Cardiac fibroblast (primary cell): ENCODE measurements at regions not wholly inside any gene's neighbourhood (a gene's known extent, or its start where the extent isn't known, plus 50 kb on each side); places are given as distances from the start of the nearest gene placed in this dataset.

Experiments
- DNase-seq, 2 donors: peaks; one replicate each; pipeline versions ENCODE4 v3.0.0 to v3.0.0-alpha.2; 2010; ENCODE audit warnings: low read depth in 2 of 2
- H3K4me3 ChIP-seq, 2 donors: replicated peaks in 1 of 2; 1 replicate in 1 of 2; 2 replicates in 1 of 2; pipeline ENCODE4 v1.5.1; 2011; ENCODE audit warnings: low read depth in 2 of 2, low read length in 2 of 2, mild to moderate bottlenecking in 2 of 2, moderate library complexity in 1 of 2
- CTCF ChIP-seq: IDR thresholded peaks from one replicate; pipeline ENCODE4 v1.5.1; 2011; ENCODE audit warnings: low read depth, mild to moderate bottlenecking, low read length, inconsistent platforms

DNA sequence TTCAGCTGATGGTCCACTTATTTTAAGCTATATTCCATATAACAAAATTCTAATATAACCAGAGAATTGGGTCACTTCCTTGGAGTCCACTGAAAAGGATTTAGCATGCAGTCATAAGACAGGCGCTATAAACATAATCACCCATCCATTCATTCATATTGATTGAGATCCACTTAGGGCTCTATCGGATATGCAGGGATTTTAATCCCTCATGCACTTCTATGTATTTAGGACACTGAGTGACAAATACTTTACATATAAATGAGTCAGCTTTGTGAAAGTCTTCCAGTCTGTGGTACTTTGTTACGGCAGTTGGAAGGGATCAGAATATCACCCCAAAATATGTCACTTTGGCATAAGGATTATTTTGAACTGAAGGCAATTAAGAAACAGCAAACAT, 127.3 kb upstream of the ZNF608 start:
- no peak for DNase-seq
- TF ChIP-seq CTCF = no peak
- no peak overlapping the region for H3K4me3 ChIP-seq

DNA sequence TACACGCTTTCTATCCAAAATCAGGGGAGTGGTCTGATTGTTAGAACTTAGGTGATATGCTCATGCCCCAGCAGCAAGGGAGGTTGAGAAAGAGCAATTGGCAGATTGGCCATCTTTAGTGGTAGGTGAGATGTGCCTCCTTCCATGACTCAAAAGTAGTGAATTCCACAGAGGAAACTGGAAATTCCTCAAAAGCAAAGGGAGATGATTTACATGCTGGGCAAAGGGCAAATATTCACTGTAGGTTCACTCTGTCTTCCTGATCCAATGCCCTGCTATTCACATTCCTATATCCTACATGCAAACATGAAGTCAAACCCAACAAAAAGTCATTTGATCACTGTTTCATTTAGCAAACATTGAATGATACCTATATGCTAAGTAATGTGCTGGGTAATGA, 130.1 kb upstream of the ZNF608 start:
- TF ChIP-seq CTCF = no peak

DNA sequence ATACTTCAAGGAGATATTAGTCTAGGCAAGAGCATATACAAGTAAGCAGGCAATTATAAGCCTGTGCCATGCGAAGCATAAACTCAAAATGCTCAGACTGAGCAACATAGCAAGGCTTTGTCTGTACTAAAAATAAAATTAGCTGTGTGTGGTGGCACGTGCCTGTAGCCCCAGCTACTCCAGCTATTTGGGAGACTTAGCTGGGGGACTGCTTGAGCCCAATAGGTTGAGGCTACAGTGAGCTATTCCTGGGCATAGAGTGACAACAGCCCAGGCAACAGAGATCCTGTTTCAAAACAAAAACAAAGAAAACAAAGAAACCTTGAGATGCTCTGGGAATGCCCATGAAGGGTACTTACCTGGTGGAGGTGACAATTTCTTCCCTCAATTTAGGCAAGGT, 130.5 kb upstream of the ZNF608 start:
- TF ChIP-seq CTCF = no peak
- DNase-seq = no peak
- no peak overlapping the region for H3K4me3 ChIP-seq

More for the DNA sequence above, 130.1 kb upstream of the ZNF608 start:
- no peak for DNase-seq
- no peak overlapping the region for H3K4me3 ChIP-seq

DNA sequence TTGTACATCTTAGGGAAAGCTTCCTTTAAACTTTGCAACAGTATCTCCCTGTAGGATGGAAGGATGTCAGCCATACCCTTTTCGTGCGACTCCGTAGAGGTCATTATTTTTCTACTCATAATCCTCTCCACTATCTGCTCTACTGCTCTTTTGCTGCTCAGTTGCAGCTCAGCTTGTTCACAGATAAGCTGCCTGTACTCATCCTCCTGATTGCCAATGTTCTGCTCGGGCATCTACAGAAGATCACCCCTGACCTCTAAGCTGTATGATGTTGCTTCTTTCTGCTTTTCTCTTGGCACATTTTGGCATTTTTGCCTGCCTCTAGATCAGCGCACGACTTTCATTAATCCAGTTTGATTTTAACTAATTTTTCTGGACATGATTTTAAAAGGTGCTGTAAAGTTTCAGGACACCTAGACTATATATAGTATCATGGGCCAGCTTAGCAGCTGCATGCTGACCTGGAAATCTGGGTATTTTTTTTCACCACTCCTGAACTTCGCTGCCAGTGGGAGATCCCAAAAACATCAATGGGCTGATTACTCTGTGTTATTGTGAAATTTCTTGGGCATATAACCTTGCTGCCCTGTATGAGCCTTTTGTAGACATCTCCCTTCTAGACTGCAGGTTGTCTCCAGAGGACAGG, 131.2 kb upstream of the ZNF608 start:
- no peak overlapping the region for H3K4me3 ChIP-seq
- DNase-seq = no peak
- no peak for TF ChIP-seq CTCF

DNA sequence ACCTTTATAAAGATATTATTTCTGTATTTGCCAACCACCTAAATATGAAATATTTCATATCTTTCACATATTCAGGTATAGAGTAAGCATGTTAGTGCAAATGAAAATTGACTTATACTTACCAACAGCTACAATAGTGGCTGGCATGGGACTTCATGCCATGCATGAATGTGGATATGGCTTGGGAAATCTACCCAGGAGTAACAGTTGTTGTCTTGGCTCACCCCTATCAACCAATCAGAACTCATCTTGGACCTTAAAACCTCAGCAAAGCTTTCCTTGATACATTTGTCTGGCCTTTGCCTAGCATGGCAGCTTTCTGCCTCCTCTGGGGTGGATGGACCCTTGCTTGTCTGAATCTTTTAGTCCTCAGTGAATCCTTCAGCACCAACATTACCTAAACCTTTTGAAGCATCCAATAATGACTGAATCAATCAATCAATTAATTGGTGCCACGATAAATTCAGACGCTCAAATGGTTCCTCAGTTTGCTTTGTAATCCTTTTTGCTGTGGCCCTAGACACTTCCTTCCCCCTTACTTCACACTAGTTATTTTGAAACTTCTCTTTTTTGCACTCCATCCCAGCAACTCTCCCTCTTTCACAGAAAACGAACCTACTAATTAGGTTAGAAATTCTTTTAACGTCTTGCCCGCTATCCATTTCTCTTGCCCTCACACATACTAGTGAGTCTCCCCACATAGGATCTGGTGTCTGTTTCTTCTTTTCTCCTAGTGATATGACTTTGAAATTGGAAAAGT, 132.3 kb upstream of the ZNF608 start:
- no peak for TF ChIP-seq CTCF

DNA sequence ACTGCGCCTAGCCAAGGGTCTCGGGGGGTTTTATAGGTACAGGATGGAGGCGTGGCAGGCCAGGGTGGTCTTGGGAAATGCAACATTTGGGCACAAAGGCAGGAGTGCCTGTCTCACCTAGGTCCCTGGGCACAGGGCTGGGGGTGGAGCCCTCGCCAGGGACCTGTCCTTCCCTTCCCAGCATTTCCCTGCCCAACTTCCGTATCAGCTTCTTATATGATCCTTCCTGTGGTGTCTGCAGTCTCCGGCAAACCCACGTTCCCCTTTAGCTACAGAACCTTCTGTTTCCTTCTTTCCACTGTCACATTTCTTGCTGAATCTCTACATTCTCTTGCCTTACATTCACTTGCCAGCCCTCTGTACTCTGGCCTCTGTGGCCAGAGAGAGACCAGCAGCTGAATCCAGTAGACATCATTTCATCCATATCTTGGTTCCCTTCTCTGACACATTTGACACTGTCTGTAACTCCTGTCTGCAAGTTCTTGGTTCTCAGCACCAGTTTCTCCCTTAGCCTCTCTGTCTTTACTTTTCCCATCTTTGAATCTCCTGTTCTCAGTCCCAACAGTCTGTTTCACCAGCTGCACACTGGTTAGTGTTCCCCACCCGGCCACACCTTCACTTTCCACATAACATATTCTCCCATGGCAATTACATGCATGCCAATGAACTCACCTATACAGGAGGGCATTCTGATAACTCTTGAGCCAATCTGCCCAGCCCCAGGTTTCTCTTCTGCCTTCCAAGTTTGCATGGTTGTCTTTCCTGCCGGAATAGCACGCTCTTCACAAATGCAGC, 134.7 kb upstream of the ZNF608 start:
- DNase-seq = no peak
- H3K4me3 ChIP-seq = no peak overlapping the region
- TF ChIP-seq CTCF = no peak

More for the DNA sequence above, 132.3 kb upstream of the ZNF608 start:
- no peak for DNase-seq
- no peak overlapping the region for H3K4me3 ChIP-seq
